Brain pericyte (primary cell): ENCODE measurements at regions not wholly inside any gene's neighbourhood (a gene's known extent, or its start where the extent isn't known, plus 50 kb on each side); places are given as distances from the start of the nearest gene placed in this dataset.

ENCODE experiments used
- DNase-seq: peaks from one replicate; pipeline ENCODE4 v3.0.0-alpha.2; 2012; ENCODE audit warnings: low read depth, low spot score

- no peak for DNase-seq
Observed at GRCh38 chr6:91407706-91408105, 820.8 kb upstream of the MAP3K7 start.

GRCh38 chr6:91392951-91393350 is 806.1 kb upstream of the MAP3K7 start:
- DNase-seq: no peak

- DNase-seq: peak; percentile 7
Observed at GRCh38 chr6:91387290-91388059, 800.6 kb upstream of the MAP3K7 start.

- no peak for DNase-seq
Observed at GRCh38 chr6:91386204-91386603, 799.3 kb upstream of the MAP3K7 start.

- DNase-seq: no peak
Observed at GRCh38 chr6:91383207-91383606, 796.3 kb upstream of the MAP3K7 start.

GRCh38 chr6:91376686-91377085 is 789.8 kb upstream of the MAP3K7 start:
- DNase-seq: no peak

GRCh38 chr6:91366781-91367180 is 779.9 kb upstream of the MAP3K7 start:
- no peak for DNase-seq

GRCh38 chr6:91358986-91359385 is 772.1 kb upstream of the MAP3K7 start:
- DNase-seq: no peak

- no peak for DNase-seq
Observed at GRCh38 chr6:91352878-91353277, 766.0 kb upstream of the MAP3K7 start.

GRCh38 chr6:91352321-91352720 is 765.4 kb upstream of the MAP3K7 start:
- DNase-seq: no peak

GRCh38 chr6:91350146-91350908 is 763.5 kb upstream of the MAP3K7 start:
- DNase-seq: no peak

- DNase-seq: no peak
Observed at GRCh38 chr6:91341473-91341872, 754.6 kb upstream of the MAP3K7 start.

- no peak for DNase-seq
Observed at GRCh38 chr6:91340896-91341395, 754.1 kb upstream of the MAP3K7 start.

GRCh38 chr6:91337967-91338366 is 751.1 kb upstream of the MAP3K7 start:
- no peak for DNase-seq

GRCh38 chr6:91330896-91331295 is 744.0 kb upstream of the MAP3K7 start:
- DNase-seq: no peak

- no peak for DNase-seq
Observed at GRCh38 chr6:91328241-91328640, 741.4 kb upstream of the MAP3K7 start.

- no peak for DNase-seq
Observed at GRCh38 chr6:91324711-91325110, 737.8 kb upstream of the MAP3K7 start.

- DNase-seq: no peak
Observed at GRCh38 chr6:91317984-91318383, 731.1 kb upstream of the MAP3K7 start.

- DNase-seq: peak; percentile 24
Observed at GRCh38 chr6:91317247-91317835, 730.5 kb upstream of the MAP3K7 start.

- no peak for DNase-seq
Observed at GRCh38 chr6:91310178-91310577, 723.3 kb upstream of the MAP3K7 start.

GRCh38 chr6:91305755-91306154 is 718.9 kb upstream of the MAP3K7 start:
- DNase-seq: no peak

GRCh38 chr6:91304521-91304920 is 717.6 kb upstream of the MAP3K7 start:
- DNase-seq: no peak

- DNase-seq: no peak
Observed at GRCh38 chr6:91303326-91303725, 716.5 kb upstream of the MAP3K7 start.
